LNCAP (cell line): ENCODE measurements at regions not wholly inside any gene's neighbourhood (a gene's known extent, or its start where the extent isn't known, plus 50 kb on each side); places are given as distances from the start of the nearest gene placed in this dataset.

ENCODE experiments used
- CTCF ChIP-seq: fragments of 450-650 bp; IDR thresholded peaks from 2 replicates; pipeline ENCODE4 v1.5.1; 2017; ENCODE audit warnings: mild to moderate bottlenecking

GRCh38 chr2:145423809-145424208, 903.9 kb upstream of the ZEB2 start:
- TF ChIP-seq CTCF: no peak

- TF ChIP-seq CTCF: no peak
These were observed 902.7 kb upstream of the ZEB2 start for GRCh38 chr2:145422576-145422975.

- TF ChIP-seq CTCF: no peak
These were observed 901.9 kb upstream of the ZEB2 start for GRCh38 chr2:145421841-145422240.

- TF ChIP-seq CTCF: no peak
These were observed 896.7 kb upstream of the ZEB2 start for GRCh38 chr2:145416640-145417039.

GRCh38 chr2:145415151-145415550, 895.2 kb upstream of the ZEB2 start:
- TF ChIP-seq CTCF: no peak

- TF ChIP-seq CTCF: no peak
These were observed 893.5 kb upstream of the ZEB2 start for GRCh38 chr2:145413261-145414030.

- no peak for TF ChIP-seq CTCF
These were observed 892.2 kb upstream of the ZEB2 start for GRCh38 chr2:145412155-145412554.

- no peak for TF ChIP-seq CTCF
These were observed 891.6 kb upstream of the ZEB2 start for GRCh38 chr2:145411493-145411892.
